Choroid plexus epithelial cell (primary cell): ENCODE measurements at regions not wholly inside any gene's neighbourhood (a gene's known extent, or its start where the extent isn't known, plus 50 kb on each side); places are given as distances from the start of the nearest gene placed in this dataset.

Source experiments
- DNase-seq: peaks from one replicate; pipeline ENCODE4 v3.0.0-alpha.2; 2010; ENCODE audit warnings: low read depth
- H3K4me3 ChIP-seq: 2 replicates; pipeline ENCODE4 v1.5.1; 2011; ENCODE audit warnings: low read depth, mild to moderate bottlenecking, control low read depth, low read length, moderate library complexity
- TF ChIP-seq, protein P1 (sequence below): conservative IDR thresholded peaks from 2 replicates; pipeline ENCODE4 v1.5.1; 2011; ENCODE audit warnings: low read depth, mild to moderate bottlenecking, control low read depth, inconsistent platforms, low read length, moderate library complexity

DNA sequence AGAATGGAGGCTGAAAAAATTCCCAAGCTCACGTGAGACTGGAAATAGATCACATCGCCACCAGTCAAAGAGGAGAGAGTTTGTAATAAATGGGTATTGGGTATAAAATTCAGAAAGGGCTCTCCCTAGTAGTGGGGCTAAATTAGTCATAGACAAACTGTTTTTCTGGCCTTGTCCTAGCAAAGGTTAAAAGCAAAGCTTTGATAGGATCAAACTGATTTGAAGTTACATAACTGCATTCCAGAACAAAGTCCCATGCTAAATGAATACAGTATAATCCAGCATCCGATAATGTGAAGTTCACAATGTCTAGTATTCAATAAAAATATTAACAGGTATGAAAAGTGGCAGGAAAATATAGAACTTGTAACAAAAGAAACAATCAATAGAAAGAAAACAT is 149.8 kb upstream of the ATXN1 start:
- no peak overlapping the region for H3K4me3 ChIP-seq
- DNase-seq = no peak
- TF ChIP-seq, protein P1, sequence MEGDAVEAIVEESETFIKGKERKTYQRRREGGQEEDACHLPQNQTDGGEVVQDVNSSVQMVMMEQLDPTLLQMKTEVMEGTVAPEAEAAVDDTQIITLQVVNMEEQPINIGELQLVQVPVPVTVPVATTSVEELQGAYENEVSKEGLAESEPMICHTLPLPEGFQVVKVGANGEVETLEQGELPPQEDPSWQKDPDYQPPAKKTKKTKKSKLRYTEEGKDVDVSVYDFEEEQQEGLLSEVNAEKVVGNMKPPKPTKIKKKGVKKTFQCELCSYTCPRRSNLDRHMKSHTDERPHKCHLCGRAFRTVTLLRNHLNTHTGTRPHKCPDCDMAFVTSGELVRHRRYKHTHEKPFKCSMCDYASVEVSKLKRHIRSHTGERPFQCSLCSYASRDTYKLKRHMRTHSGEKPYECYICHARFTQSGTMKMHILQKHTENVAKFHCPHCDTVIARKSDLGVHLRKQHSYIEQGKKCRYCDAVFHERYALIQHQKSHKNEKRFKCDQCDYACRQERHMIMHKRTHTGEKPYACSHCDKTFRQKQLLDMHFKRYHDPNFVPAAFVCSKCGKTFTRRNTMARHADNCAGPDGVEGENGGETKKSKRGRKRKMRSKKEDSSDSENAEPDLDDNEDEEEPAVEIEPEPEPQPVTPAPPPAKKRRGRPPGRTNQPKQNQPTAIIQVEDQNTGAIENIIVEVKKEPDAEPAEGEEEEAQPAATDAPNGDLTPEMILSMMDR = no peak

DNA sequence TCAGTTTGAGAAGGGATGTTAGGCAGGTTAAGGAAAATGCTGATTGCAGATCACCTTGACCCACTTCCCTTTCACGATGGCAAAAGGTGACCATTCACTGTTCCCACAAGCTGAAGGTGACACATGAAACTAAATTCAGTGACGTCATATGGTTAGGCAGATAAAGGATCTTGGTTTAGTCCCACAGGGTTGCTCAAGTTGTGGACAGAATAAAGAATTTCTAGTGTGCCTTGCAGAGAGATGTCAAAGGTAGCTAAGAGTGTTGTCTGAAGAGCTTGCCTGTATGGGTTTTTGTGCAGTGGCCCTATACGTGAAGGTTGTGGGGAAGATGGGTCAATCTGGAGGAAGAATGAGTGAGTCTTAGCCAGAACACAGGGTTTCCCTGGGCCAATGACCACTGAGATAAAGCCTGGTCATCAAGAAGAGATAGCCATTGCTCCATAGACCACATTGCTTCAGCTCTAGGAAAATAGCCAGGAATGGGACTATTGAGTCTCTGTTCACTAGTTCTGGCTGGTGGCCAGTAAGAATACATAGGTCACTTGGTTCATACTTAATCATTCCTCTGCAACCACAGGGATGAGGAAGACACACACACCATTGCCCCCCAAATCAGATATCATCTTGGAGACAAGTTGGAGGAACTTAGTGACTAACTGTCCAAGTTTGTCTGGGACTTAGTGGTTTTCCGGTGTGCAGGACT is 148.5 kb upstream of the ATXN1 start:
- TF ChIP-seq, protein P1 = no peak

DNA sequence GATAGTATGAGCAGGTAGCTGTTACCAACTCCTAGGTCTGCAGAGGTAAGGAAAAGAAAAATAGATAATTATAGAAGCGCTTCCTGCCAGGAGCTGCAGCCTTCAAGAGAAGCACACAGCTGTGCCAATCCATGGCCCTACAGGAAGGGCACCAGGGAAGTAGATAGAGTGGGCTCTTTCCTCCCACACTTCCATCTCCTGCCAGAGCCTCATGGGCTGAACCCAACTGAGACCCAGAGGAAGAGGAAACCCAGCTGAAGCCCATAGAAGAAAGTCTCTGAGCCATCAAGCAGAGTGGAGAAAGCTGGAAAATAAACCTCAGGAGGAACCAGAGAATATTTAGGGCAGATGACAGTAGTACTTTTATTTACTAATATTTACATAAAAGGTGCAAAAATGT is 146.7 kb upstream of the ATXN1 start:
- no peak for DNase-seq
- TF ChIP-seq, protein P1 = no peak
- no peak overlapping the region for H3K4me3 ChIP-seq

More for the DNA sequence above, 148.5 kb upstream of the ATXN1 start:
- peak; percentile 55 for DNase-seq
- H3K4me3 ChIP-seq = no peak overlapping the region

DNA sequence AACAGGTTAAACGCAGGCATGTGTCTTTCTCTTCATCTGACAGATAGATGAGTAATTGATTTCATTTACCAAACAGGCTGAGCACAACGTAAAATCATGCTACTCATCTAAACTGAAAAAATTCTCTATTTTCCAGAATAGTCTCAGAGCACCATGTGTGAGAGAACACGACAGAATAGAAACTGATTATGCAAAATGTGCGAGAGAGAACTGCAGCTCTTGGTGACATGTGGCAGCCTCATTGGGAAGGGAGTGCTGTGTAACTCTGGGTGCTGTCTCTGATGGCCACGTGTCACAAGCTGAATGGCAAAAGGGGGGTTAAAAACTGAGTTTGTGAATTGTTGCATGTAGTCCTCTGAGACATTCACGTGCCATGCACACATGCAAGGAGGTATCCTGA is 143.7 kb upstream of the ATXN1 start:
- H3K4me3 ChIP-seq = no peak overlapping the region
- TF ChIP-seq, protein P1 = no peak
- DNase-seq = no peak

DNA sequence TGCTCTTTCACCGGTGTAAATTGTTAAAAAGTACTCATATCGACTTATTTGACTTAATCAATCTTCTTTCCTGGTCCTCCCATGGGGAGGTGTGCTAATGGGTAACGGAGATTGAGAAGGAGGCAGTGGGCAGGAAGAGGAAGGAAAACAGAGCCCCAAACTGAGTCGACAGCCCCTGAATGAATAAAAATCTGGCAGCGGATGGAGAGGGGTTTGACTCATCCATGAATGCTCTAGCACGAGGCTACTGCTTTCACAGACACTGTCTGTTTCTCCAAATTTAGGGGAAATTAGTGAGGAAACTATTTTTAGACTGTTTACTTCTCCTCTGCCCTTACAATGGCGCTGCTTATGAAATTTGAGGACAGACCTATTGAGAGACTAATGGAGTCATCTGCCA is 142.2 kb upstream of the ATXN1 start:
- H3K4me3 ChIP-seq = no peak overlapping the region
- TF ChIP-seq, protein P1 = no peak
- peak; percentile 66 for DNase-seq

DNA sequence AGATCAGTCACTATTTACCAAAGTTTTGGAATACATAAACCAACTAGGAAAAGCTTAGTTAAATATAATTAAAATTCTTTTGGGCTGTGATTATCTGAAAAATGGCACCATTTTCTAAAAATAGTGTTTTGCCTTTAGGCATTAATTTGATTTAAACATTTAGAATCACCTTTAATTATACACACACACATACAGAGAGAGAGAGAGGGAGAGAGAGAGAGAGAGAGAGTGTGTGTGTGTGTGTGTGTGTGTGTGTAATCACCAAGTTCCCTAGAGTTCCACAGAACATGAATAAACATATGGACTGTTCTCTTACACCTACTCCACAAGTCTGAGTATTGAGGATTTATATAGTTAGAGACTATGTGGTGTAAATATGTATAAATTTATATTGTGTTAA is 141.2 kb upstream of the ATXN1 start:
- DNase-seq = no peak
- TF ChIP-seq, protein P1 = no peak
- H3K4me3 ChIP-seq = no peak overlapping the region

DNA sequence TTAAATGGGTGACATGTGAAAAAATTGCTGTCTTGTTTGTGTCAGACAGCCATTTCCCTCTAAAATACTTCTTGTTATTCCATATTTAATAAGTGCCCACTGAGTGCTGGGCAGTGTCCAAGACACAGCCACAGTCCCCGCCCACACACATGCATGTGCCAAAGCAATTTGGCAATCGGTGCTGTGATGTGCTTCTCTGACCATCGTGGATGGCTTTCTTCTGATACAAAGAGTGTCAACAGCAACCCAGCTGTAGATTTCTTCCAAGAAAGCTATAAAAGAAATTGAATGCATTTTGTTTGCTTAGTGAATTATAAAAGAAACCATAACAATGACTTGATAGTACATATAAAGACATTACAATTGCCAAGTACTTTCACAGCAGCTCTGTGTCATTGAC is 140.5 kb upstream of the ATXN1 start:
- TF ChIP-seq, protein P1 = no peak
- peak; percentile 75 for DNase-seq
- H3K4me3 ChIP-seq = no peak overlapping the region
